ENCODE measurements at regions not wholly inside any gene's neighbourhood (a gene's known extent, or its start where the extent isn't known, plus 50 kb on each side); places are given as distances from the start of the nearest gene placed in this dataset.

- Histone ChIP-seq H3K9ac (ENCODE audit: insufficient read depth in 1 of 2, low read length in 2 of 2) (no peak overlapping the region), H3K4me3 (no peak overlapping the region), H3K27me3 (ENCODE audit: control insufficient read depth in 3 of 3, insufficient read depth in 3 of 3, low read length in 2 of 3) (peaks cover 0 to 17% (median 3%) of the 10 kb centered on the region in 3 donors), H3K27ac (ENCODE audit: low read depth in 1 of 2, low read length in 1 of 2) (no peak overlapping the region), H3K9me3 (ENCODE audit: control insufficient read depth in 4 of 4, insufficient read depth in 3 of 4, low read length in 3 of 4) (peaks cover 0 to 11% (median 0%) of the 10 kb centered on the region in 4 donors), H3K36me3 (ENCODE audit: control insufficient read depth in 4 of 4, insufficient read depth in 4 of 4, low read length in 4 of 4) (no peaks in the 10 kb centered on the region), H3K4me1 (ENCODE audit: control insufficient read depth in 5 of 5, insufficient read depth in 5 of 5, low read length in 5 of 5) (no peaks in the 10 kb centered on the region)
- ATAC-seq (ENCODE audit: insufficient read depth, low FRiP score): no peak
- DNase-seq: no peak
- TF ChIP-seq, protein P1, sequence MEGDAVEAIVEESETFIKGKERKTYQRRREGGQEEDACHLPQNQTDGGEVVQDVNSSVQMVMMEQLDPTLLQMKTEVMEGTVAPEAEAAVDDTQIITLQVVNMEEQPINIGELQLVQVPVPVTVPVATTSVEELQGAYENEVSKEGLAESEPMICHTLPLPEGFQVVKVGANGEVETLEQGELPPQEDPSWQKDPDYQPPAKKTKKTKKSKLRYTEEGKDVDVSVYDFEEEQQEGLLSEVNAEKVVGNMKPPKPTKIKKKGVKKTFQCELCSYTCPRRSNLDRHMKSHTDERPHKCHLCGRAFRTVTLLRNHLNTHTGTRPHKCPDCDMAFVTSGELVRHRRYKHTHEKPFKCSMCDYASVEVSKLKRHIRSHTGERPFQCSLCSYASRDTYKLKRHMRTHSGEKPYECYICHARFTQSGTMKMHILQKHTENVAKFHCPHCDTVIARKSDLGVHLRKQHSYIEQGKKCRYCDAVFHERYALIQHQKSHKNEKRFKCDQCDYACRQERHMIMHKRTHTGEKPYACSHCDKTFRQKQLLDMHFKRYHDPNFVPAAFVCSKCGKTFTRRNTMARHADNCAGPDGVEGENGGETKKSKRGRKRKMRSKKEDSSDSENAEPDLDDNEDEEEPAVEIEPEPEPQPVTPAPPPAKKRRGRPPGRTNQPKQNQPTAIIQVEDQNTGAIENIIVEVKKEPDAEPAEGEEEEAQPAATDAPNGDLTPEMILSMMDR (IDR thresholded peaks at IDR 0.05; ENCODE audit: control extremely low read depth, extremely low read depth): no peak
- WGBS, 2 donors: 84 to 91% methylated on average over 16 of the region's 16 CpGs
Observed at GRCh38 chr13:111945086-111945485, 121.9 kb upstream of the SOX1 start.

DNA sequence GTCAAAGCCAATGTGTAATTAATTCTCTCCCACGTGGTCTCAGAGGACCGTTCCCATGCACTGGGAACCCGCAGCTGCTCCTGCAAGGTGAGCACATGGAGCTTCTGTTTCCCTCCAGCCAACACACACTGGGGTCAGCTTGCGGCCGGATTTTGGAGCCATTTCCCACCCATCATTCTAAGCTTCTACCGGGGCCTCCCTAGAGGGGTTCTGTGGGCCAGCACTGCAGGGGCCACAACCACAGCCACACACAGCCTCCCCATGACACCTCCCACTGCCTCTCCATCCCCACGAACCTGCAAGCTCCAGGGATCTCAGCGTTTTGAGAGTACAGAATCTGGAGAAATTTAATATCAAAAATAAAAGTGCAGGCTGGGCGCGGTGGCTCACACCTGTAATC lies 120.7 kb upstream of the SOX1 start:
- Histone ChIP-seq H3K9me3 (ENCODE audit: control insufficient read depth in 4 of 4, insufficient read depth in 3 of 4, low read length in 3 of 4) (peaks cover 0 to 18% (median 3%) of the 10 kb centered on the region in 4 donors), H3K27ac (ENCODE audit: low read depth in 1 of 2, low read length in 1 of 2) (no peak overlapping the region), H3K36me3 (ENCODE audit: control insufficient read depth in 4 of 4, insufficient read depth in 4 of 4, low read length in 4 of 4) (no peaks in the 10 kb centered on the region), H3K27me3 (ENCODE audit: control insufficient read depth in 3 of 3, insufficient read depth in 3 of 3, low read length in 2 of 3) (peaks cover 0 to 10% (median 2%) of the 10 kb centered on the region in 3 donors), H3K9ac (ENCODE audit: insufficient read depth in 1 of 2, low read length in 2 of 2) (no peak overlapping the region), H3K4me1 (ENCODE audit: control insufficient read depth in 5 of 5, insufficient read depth in 5 of 5, low read length in 5 of 5) (no peaks in the 10 kb centered on the region), H3K4me3 (no peak overlapping the region)
- TF ChIP-seq, protein P1 (IDR thresholded peaks at IDR 0.05; ENCODE audit: control extremely low read depth, extremely low read depth): no peak
- ATAC-seq (ENCODE audit: insufficient read depth, low FRiP score) (no peak), DNase-seq (no peak)
- WGBS, 2 donors: 77 to 80% methylated on average over 10 of the region's 10 CpGs

DNA sequence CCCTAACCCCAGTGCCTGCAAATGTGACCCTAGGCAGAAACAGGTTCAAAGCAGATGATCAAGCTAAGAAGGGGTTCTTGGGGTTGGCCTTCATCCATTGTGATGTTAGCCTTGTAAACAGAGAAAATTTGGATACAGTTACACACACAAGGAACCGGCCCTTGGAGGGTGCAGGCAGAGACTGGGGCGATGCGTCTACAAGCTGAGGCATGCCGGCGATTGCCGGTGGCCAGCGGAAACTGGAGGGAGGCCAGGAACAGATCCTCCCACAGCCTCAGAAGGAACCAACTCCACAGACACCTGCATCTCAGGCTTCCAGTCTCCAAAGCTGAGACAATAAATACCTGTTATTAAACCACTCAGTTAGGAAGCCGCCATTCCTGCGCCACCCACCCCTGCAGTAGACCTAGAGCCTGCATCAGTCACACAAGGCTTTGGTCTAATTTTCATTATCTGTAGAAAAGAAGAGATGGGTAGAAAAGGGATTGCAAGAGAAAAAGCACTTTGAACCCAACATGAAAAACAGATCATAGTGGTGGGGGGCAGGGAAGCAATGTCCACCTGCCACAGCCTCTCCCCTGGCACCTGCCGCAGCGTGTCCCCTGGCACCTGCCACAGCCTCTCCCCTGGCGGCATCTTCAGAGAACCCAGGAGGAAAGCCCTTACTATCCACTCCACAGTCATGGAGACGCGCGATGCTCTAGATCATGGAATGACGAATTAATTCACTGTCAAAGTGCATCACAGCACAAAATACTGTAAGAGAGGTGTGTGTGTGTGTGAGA lies 119.7 kb upstream of the SOX1 start:
- TF ChIP-seq, protein P1 (IDR thresholded peaks at IDR 0.05; ENCODE audit: control extremely low read depth, extremely low read depth): no peak
- peaks cover 0 to 24% (median 4%) of the 10 kb centered on the region in 4 donors for H3K9me3 ChIP-seq (ENCODE audit: control insufficient read depth in 4 of 4, insufficient read depth in 3 of 4, low read length in 3 of 4)
- DNase-seq (no peak), ATAC-seq (ENCODE audit: insufficient read depth, low FRiP score) (no peak)
- H3K27ac ChIP-seq (ENCODE audit: low read depth in 1 of 2, low read length in 1 of 2): no peak overlapping the region
- WGBS, 2 donors: 87 to 92% methylated on average over 16 of the region's 16 CpGs
- H3K9ac ChIP-seq (ENCODE audit: insufficient read depth in 1 of 2, low read length in 2 of 2): no peak overlapping the region
- no peaks in the 10 kb centered on the region for H3K36me3 ChIP-seq (ENCODE audit: control insufficient read depth in 4 of 4, insufficient read depth in 4 of 4, low read length in 4 of 4)
- no peaks in the 10 kb centered on the region for H3K4me1 ChIP-seq (ENCODE audit: control insufficient read depth in 5 of 5, insufficient read depth in 5 of 5, low read length in 5 of 5)
- no peak overlapping the region for H3K4me3 ChIP-seq
- H3K27me3 ChIP-seq (ENCODE audit: control insufficient read depth in 3 of 3, insufficient read depth in 3 of 3, low read length in 2 of 3): peaks cover 0 to 7% (median 0%) of the 10 kb centered on the region in 3 donors
